ENCODE measurements at regions not wholly inside any gene's neighbourhood (a gene's known extent, or its start where the extent isn't known, plus 50 kb on each side); places are given as distances from the start of the nearest gene placed in this dataset.

DNA sequence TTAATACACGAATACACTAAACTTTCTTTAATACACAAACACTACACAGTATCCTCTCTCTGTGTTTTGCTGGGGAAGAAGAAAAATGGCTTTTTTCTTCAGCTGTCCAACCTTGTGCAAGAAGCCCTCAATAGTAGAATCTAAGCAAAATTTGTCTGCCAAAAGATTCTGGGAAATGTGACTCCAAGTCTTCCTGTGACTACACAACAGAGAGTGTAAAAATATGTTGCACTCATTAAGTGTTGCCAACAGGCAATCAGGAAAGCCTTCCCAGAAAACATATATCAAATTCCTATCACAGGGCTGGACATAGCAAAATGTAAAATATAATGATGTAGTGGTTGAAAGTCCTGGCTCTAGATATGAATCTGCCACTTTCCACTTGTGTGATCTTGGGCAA lies 825.1 kb upstream of the ZWINT start:
- Histone ChIP-seq H3K27me3 (ENCODE audit: control insufficient read depth in 1 of 2, insufficient read depth in 2 of 2, low read length in 2 of 2) (no peaks in the 10 kb centered on the region), H3K4me3 (ENCODE audit: low read length) (no peak overlapping the region), H3K27ac (ENCODE audit: low read depth in 1 of 2, low read length in 2 of 2) (no peak overlapping the region), H3K36me3 (ENCODE audit: insufficient read depth, low read length) (no peaks in the 10 kb centered on the region), H3K4me1 (ENCODE audit: insufficient read depth, low read length) (no peaks in the 10 kb centered on the region), H3K9me3 (ENCODE audit: control insufficient read depth in 1 of 2, insufficient read depth in 1 of 2, low read length in 2 of 2) (no peaks in the 10 kb centered on the region)
- TF ChIP-seq, protein P1, sequence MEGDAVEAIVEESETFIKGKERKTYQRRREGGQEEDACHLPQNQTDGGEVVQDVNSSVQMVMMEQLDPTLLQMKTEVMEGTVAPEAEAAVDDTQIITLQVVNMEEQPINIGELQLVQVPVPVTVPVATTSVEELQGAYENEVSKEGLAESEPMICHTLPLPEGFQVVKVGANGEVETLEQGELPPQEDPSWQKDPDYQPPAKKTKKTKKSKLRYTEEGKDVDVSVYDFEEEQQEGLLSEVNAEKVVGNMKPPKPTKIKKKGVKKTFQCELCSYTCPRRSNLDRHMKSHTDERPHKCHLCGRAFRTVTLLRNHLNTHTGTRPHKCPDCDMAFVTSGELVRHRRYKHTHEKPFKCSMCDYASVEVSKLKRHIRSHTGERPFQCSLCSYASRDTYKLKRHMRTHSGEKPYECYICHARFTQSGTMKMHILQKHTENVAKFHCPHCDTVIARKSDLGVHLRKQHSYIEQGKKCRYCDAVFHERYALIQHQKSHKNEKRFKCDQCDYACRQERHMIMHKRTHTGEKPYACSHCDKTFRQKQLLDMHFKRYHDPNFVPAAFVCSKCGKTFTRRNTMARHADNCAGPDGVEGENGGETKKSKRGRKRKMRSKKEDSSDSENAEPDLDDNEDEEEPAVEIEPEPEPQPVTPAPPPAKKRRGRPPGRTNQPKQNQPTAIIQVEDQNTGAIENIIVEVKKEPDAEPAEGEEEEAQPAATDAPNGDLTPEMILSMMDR (IDR thresholded peaks at IDR 0.05) = no peak
- no peak for DNase-seq
- Mint-ChIP-seq H3K4me1 (ENCODE audit: low read depth) (no peaks in the 10 kb centered on the region), H3K9me3 (peaks cover 8% of the 10 kb centered on the region), H3K27ac (no peak overlapping the region), H3K27me3 (no peaks in the 10 kb centered on the region), H3K36me3 (ENCODE audit: low read depth) (no peaks in the 10 kb centered on the region), H3K4me3 (no peak overlapping the region)
- ChIA-PET CTCF (no interaction called here), POLR2A (no interaction called here)
- ATAC-seq (ENCODE audit: poor library complexity) = no peak
- intact Hi-C loops (cut with DNase I, micrococcal nuclease) = no loop called here

DNA sequence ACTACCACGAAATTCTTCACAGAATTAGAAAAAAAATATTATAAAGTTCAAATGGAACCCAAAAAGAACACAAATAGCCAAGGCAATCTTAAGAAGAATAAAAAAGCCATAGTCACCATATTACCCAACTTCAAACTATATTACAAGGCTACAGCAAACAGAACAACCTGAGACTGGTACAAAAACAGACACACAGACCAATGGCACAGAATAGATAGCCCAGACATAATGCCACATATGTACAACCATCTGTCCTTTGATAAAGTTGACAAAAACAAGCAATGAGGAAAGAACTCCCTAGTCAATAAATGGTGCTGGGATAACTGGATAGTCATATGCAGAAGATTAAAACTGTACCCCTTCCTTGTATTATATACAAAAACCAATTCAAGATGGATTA lies 808.5 kb upstream of the ZWINT start:
- Mint-ChIP-seq H3K9me3 (peaks cover 10% of the 10 kb centered on the region), H3K36me3 (ENCODE audit: low read depth) (no peaks in the 10 kb centered on the region), H3K4me3 (no peak overlapping the region), H3K27ac (no peak overlapping the region), H3K27me3 (no peaks in the 10 kb centered on the region), H3K4me1 (ENCODE audit: low read depth) (no peaks in the 10 kb centered on the region)
- H3K27me3 ChIP-seq (ENCODE audit: control insufficient read depth in 1 of 2, insufficient read depth in 2 of 2, low read length in 2 of 2) = no peaks in the 10 kb centered on the region
- no peaks in the 10 kb centered on the region for H3K4me1 ChIP-seq (ENCODE audit: insufficient read depth, low read length)
- DNase-seq (no peak), ATAC-seq (ENCODE audit: poor library complexity) (no peak)
- H3K36me3 ChIP-seq (ENCODE audit: insufficient read depth, low read length) = no peaks in the 10 kb centered on the region
- intact Hi-C loops (cut with DNase I, micrococcal nuclease) = no loop called here
- ChIA-PET CTCF (no interaction called here), POLR2A (no interaction called here)
- H3K27ac ChIP-seq (ENCODE audit: low read depth in 1 of 2, low read length in 2 of 2) = no peak overlapping the region
- H3K4me3 ChIP-seq (ENCODE audit: low read length) = no peak overlapping the region
- peaks cover 0 to 14% of the 10 kb centered on the region in 2 experiments for H3K9me3 ChIP-seq (ENCODE audit: control insufficient read depth in 1 of 2, insufficient read depth in 1 of 2, low read length in 2 of 2)
- TF ChIP-seq, protein P1 (IDR thresholded peaks at IDR 0.05) = no peak

DNA sequence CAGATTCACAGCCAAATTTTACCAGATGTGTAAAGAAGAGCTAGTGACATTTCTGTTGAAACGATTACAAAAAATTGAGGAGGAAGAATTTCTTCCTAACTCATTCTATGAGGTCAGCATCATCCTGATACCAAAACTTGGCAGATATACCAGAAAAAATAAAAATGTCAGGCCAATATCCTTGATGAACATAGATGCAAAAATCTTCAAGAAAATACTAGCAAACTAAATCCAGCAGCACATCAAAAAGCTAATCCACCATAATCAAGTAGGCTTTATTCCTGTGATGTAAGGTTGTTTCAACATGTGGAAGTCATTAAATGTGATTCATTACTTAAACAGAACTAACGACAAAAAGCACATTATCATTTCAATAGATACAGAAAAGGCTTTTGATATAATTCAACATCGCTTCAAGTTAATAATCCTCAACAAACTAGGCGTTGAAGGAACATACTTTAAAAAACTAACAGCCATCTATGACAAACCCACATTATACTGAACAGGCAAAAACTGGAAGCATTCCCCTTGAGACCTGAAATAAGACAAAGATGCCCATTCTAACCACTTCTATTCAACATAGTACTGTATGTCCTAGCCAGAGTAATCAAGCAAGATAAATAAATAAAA lies 807.7 kb upstream of the ZWINT start:
- H3K27me3 Mint-ChIP-seq = no peaks in the 10 kb centered on the region
- CTCF ChIA-PET = no interaction called here

More for the DNA sequence above, 807.7 kb upstream of the ZWINT start:
- Mint-ChIP-seq H3K9me3 (peaks cover 11% of the 10 kb centered on the region), H3K27ac (no peak overlapping the region), H3K4me3 (no peak overlapping the region), H3K36me3 (ENCODE audit: low read depth) (no peaks in the 10 kb centered on the region), H3K4me1 (ENCODE audit: low read depth) (no peaks in the 10 kb centered on the region)
- no peak for DNase-seq
- ATAC-seq (ENCODE audit: poor library complexity) = no peak
- H3K36me3 ChIP-seq (ENCODE audit: insufficient read depth, low read length) = no peaks in the 10 kb centered on the region
- TF ChIP-seq, protein P1 (IDR thresholded peaks at IDR 0.05) = no peak
- intact Hi-C loops (cut with DNase I, micrococcal nuclease) = no loop called here
- H3K27me3 ChIP-seq (ENCODE audit: control insufficient read depth in 1 of 2, insufficient read depth in 2 of 2, low read length in 2 of 2) = no peaks in the 10 kb centered on the region
- no peak overlapping the region for H3K4me3 ChIP-seq (ENCODE audit: low read length)
- H3K9me3 ChIP-seq (ENCODE audit: control insufficient read depth in 1 of 2, insufficient read depth in 1 of 2, low read length in 2 of 2) = peaks cover 0 to 21% of the 10 kb centered on the region in 2 experiments
- POLR2A ChIA-PET = no interaction called here
- H3K4me1 ChIP-seq (ENCODE audit: insufficient read depth, low read length) = no peaks in the 10 kb centered on the region
- no peak overlapping the region for H3K27ac ChIP-seq (ENCODE audit: low read depth in 1 of 2, low read length in 2 of 2)

Data from CD4-positive, alpha-beta T cell (primary cell).